NT2/D1 (cell line): ENCODE measurements at regions not wholly inside any gene's neighbourhood (a gene's known extent, or its start where the extent isn't known, plus 50 kb on each side); places are given as distances from the start of the nearest gene placed in this dataset.

Source experiments
- SUZ12 ChIP-seq: IDR thresholded peaks from 2 replicates; pipeline ENCODE4 v1.6.1; 2011; ENCODE audit not compliant: insufficient read length, insufficient read depth; ENCODE audit errors: extremely low read depth
- YY1 ChIP-seq: IDR thresholded peaks from 2 replicates; pipeline ENCODE4 v1.6.1; 2011; ENCODE audit not compliant: insufficient read length, insufficient read depth
- ZNF274 ChIP-seq: IDR thresholded peaks from 2 replicates; pipeline ENCODE4 v1.6.1; 2011; ENCODE audit warnings: mild to moderate bottlenecking, low read depth, low read length

- TF ChIP-seq YY1 (no peak), SUZ12 (no peak), ZNF274 (no peak)
Observed at GRCh38 chr10:117790621-117791020, 248.1 kb downstream of the EMX2 start.
